Liver (tissue), 2 donors: ENCODE measurements at regions not wholly inside any gene's neighbourhood (a gene's known extent, or its start where the extent isn't known, plus 50 kb on each side); places are given as distances from the start of the nearest gene placed in this dataset.

Experiments used
- MAX ChIP-seq: IDR thresholded peaks from 2 replicates; pipeline ENCODE4 v1.6.1; 2016; ENCODE audit warnings: antibody characterized with exemption
- REST ChIP-seq: IDR thresholded peaks from 2 replicates; pipeline ENCODE4 v1.6.1; 2016; ENCODE audit warnings: antibody characterized with exemption, mild to moderate bottlenecking
- TF ChIP-seq, protein P1 (sequence below): fragments of 150-350 bp; IDR thresholded peaks from 2 replicates; pipeline ENCODE4 v1.5.1; 2017; ENCODE audit warnings: improper control_type of control experiment, low read depth, low read length; ENCODE audit not compliant: missing input control
- donor health status: healthy.

- no peak for TF ChIP-seq REST
- TF ChIP-seq, protein P1, sequence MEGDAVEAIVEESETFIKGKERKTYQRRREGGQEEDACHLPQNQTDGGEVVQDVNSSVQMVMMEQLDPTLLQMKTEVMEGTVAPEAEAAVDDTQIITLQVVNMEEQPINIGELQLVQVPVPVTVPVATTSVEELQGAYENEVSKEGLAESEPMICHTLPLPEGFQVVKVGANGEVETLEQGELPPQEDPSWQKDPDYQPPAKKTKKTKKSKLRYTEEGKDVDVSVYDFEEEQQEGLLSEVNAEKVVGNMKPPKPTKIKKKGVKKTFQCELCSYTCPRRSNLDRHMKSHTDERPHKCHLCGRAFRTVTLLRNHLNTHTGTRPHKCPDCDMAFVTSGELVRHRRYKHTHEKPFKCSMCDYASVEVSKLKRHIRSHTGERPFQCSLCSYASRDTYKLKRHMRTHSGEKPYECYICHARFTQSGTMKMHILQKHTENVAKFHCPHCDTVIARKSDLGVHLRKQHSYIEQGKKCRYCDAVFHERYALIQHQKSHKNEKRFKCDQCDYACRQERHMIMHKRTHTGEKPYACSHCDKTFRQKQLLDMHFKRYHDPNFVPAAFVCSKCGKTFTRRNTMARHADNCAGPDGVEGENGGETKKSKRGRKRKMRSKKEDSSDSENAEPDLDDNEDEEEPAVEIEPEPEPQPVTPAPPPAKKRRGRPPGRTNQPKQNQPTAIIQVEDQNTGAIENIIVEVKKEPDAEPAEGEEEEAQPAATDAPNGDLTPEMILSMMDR = no peak
- no peak for TF ChIP-seq MAX
Observed at GRCh38 chr9:87149799-87150198, 202.5 kb upstream of the GAS1 start.
